ENCODE measurements at regions not wholly inside any gene's neighbourhood (a gene's known extent, or its start where the extent isn't known, plus 50 kb on each side); places are given as distances from the start of the nearest gene placed in this dataset.

DNA sequence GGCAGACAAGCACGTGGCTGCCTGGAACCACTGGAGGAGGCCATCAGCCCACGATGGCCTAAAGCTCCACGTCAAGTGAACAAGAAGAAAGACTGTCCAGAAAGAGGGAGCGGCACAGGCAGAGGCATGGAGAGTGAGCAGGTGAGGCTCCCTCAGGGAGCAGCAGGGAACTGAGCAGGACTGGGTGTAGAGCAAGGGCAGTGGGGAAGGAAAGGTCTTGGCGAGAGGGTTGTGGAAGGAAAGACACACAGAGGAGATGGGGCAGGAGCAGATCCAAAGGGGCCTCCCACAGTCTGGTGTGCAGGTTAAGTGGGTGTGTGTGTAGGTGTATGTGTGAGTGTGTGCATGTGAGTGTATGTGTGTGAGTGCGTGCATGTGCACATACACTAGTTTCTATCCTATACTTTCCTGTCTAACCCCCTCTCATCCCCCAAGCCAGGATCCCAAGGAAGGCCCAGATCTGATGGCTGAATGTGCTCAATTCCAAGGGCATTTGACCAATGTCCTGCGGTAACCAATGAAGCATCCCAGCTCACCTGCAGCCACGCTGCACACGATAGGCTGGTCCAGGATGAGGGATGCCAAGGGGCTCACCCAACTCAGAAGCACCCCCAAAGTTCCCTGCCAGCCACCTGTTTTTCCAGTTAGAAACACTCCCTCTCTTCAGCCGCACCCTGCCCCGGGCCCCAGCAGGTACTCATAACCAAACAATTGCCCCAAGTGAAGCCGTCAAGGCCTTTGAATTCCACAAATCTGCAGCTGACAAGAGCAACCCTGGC is 262.5 kb upstream of the RAB6C start:
- H3K9me3 ChIP-seq (ENCODE audit: control extremely low read depth in 1 of 5, control insufficient read depth in 4 of 5, insufficient read depth in 2 of 5, low read depth in 1 of 5, low read length in 4 of 5): peaks cover 0 to 1% (median 0%) of the 10 kb centered on the region in 5 experiments
- ChIA-PET CTCF (no interaction called here), POLR2A (no interaction called here)
- no peak for DNase-seq
- peaks cover 0 to 6% (median 0%) of the 10 kb centered on the region in 5 experiments for H3K27me3 ChIP-seq (replicated peaks in 2 of 5; ENCODE audit: control insufficient read depth in 4 of 5, insufficient read depth in 5 of 5, low read length in 4 of 5)
- H3K4me3 ChIP-seq (ENCODE audit: control insufficient read depth in 1 of 7, extremely low read depth in 1 of 7, insufficient read depth in 4 of 7, low read depth in 2 of 7, low read length in 6 of 7): no peak overlapping the region
- WGBS (ENCODE audit: insufficient coverage): 98% methylated on average over 10 of the region's 12 CpGs
- no peak overlapping the region for H3K27ac ChIP-seq (ENCODE audit: insufficient read depth in 1 of 2, low read depth in 1 of 2, low read length in 2 of 2, poor library complexity in 1 of 2, severe bottlenecking in 2 of 2)
- peaks cover 0 to 2% (median under 1%) of the 10 kb centered on the region in 4 experiments for H3K4me1 ChIP-seq (ENCODE audit: control extremely low read depth in 1 of 4, control insufficient read depth in 4 of 4, insufficient read depth in 4 of 4, low read length in 3 of 4)
- no peaks in the 10 kb centered on the region for H3K36me3 ChIP-seq (ENCODE audit: control insufficient read depth in 4 of 4, insufficient read depth in 4 of 4, low read length in 3 of 4)

DNA sequence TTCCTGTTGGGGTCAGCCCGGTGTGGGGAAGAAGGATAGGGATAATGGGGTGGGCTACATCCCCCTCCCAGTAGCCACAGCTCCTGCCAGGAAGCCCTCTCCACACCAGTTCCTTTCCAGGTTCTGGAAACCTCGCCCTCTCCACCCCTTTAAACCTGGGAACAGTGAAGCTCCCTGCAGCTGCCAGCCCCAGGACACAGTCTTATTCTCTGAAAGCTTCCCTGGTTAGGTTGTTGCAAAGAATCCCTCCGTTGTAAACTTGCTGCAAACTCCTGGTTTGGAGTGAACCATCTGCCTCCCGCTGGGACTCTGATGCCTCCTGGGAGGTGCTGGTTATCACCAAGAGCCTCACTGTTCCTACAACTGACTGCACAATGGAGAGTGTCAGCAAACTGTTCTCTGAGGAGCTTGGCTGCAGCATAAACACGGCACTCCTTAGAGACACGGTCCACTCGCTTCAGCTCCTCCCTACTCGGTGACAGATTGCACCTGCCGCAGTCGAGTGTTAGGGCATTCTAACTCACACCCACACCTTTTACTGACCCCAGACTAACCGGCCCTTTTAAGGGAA is 261.8 kb upstream of the RAB6C start:
- WGBS (ENCODE audit: insufficient coverage): 89% methylated on average over 10 of the region's 11 CpGs
- POLR2A ChIA-PET: no interaction called here

DNA sequence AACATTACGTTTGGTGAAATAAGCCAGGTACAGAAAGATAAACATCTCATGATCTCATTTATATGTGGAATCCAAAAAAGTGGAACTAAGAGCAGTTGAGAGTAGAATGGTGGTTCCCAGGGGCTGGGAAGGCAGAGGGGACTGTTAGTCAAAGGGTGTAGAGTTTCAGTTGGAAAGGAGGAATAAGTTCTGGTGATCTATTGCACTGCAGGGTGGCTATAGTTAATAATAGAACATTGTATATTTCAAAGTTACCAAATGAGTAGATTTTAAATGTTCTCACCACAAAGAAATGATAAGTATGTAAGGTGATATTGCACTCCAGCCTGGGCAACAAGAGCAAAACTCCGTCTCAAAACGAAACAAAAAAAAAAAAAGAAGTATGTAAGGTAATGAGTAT is 260.1 kb upstream of the RAB6C start:
- peaks cover 0 to 1% (median 0%) of the 10 kb centered on the region in 5 experiments for H3K9me3 ChIP-seq (ENCODE audit: control extremely low read depth in 1 of 5, control insufficient read depth in 4 of 5, insufficient read depth in 2 of 5, low read depth in 1 of 5, low read length in 4 of 5)
- CTCF ChIA-PET: no interaction called here
- 83% methylated on average over 1 of the region's 3 CpGs for WGBS (ENCODE audit: insufficient coverage)

More for the DNA sequence above, 261.8 kb upstream of the RAB6C start:
- CTCF ChIA-PET: no interaction called here
- no peak overlapping the region for H3K4me3 ChIP-seq (ENCODE audit: control insufficient read depth in 1 of 7, extremely low read depth in 1 of 7, insufficient read depth in 4 of 7, low read depth in 2 of 7, low read length in 6 of 7)
- peaks cover 0 to 5% (median 1%) of the 10 kb centered on the region in 4 experiments for H3K4me1 ChIP-seq (ENCODE audit: control extremely low read depth in 1 of 4, control insufficient read depth in 4 of 4, insufficient read depth in 4 of 4, low read length in 3 of 4)
- no peaks in the 10 kb centered on the region for H3K36me3 ChIP-seq (ENCODE audit: control insufficient read depth in 4 of 4, insufficient read depth in 4 of 4, low read length in 3 of 4)
- DNase-seq: no peak
- H3K9me3 ChIP-seq (ENCODE audit: control extremely low read depth in 1 of 5, control insufficient read depth in 4 of 5, insufficient read depth in 2 of 5, low read depth in 1 of 5, low read length in 4 of 5): peaks cover 0 to 1% (median 0%) of the 10 kb centered on the region in 5 experiments
- peaks cover 0 to 6% (median 0%) of the 10 kb centered on the region in 5 experiments for H3K27me3 ChIP-seq (replicated peaks in 2 of 5; ENCODE audit: control insufficient read depth in 4 of 5, insufficient read depth in 5 of 5, low read length in 4 of 5)
- no peak overlapping the region for H3K27ac ChIP-seq (ENCODE audit: insufficient read depth in 1 of 2, low read depth in 1 of 2, low read length in 2 of 2, poor library complexity in 1 of 2, severe bottlenecking in 2 of 2)

DNA sequence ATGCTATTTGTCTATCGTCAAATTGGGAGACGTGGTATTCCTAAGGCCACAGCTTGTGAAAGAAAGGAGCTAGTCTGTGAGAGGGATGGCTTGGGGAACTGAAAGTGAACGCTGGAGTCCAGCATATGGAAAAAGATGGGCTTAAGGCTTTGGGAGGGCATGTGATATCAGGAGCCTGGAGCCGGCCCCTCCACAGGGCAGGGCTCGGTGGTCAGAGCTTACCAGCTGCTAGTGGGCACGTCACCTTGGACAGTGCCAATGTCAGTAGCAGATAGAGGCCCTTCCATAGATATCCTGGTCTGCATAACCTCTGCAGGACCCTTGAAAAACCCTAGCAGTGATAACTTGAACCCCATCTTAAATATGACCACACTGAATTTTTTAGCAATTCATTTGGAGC is 259.1 kb upstream of the RAB6C start:
- Histone ChIP-seq H3K4me3 (ENCODE audit: control insufficient read depth in 1 of 7, extremely low read depth in 1 of 7, insufficient read depth in 4 of 7, low read depth in 2 of 7, low read length in 6 of 7) (no peak overlapping the region), H3K27me3 (replicated peaks in 2 of 5; ENCODE audit: control insufficient read depth in 4 of 5, insufficient read depth in 5 of 5, low read length in 4 of 5) (peaks cover 0 to 6% (median 0%) of the 10 kb centered on the region in 5 experiments), H3K9me3 (ENCODE audit: control extremely low read depth in 1 of 5, control insufficient read depth in 4 of 5, insufficient read depth in 2 of 5, low read depth in 1 of 5, low read length in 4 of 5) (peaks cover 0 to 1% (median 0%) of the 10 kb centered on the region in 5 experiments), H3K4me1 (ENCODE audit: control extremely low read depth in 1 of 4, control insufficient read depth in 4 of 4, insufficient read depth in 4 of 4, low read length in 3 of 4) (peaks cover 0 to 5% (median 1%) of the 10 kb centered on the region in 4 experiments), H3K36me3 (ENCODE audit: control insufficient read depth in 4 of 4, insufficient read depth in 4 of 4, low read length in 3 of 4) (no peaks in the 10 kb centered on the region), H3K27ac (ENCODE audit: insufficient read depth in 1 of 2, low read depth in 1 of 2, low read length in 2 of 2, poor library complexity in 1 of 2, severe bottlenecking in 2 of 2) (no peak overlapping the region)
- no peak for DNase-seq
- WGBS (ENCODE audit: insufficient coverage): 96% methylated on average over 6 of the region's 6 CpGs
- ChIA-PET POLR2A (no interaction called here), CTCF (no interaction called here)

More for the DNA sequence above, 260.1 kb upstream of the RAB6C start:
- Histone ChIP-seq H3K4me3 (ENCODE audit: control insufficient read depth in 1 of 7, extremely low read depth in 1 of 7, insufficient read depth in 4 of 7, low read depth in 2 of 7, low read length in 6 of 7) (no peak overlapping the region), H3K27me3 (replicated peaks in 2 of 5; ENCODE audit: control insufficient read depth in 4 of 5, insufficient read depth in 5 of 5, low read length in 4 of 5) (peaks cover 0 to 6% (median 0%) of the 10 kb centered on the region in 5 experiments), H3K36me3 (ENCODE audit: control insufficient read depth in 4 of 4, insufficient read depth in 4 of 4, low read length in 3 of 4) (no peaks in the 10 kb centered on the region), H3K27ac (ENCODE audit: insufficient read depth in 1 of 2, low read depth in 1 of 2, low read length in 2 of 2, poor library complexity in 1 of 2, severe bottlenecking in 2 of 2) (no peak overlapping the region), H3K4me1 (ENCODE audit: control extremely low read depth in 1 of 4, control insufficient read depth in 4 of 4, insufficient read depth in 4 of 4, low read length in 3 of 4) (peaks cover 0 to 5% (median 1%) of the 10 kb centered on the region in 4 experiments)
- no peak for DNase-seq
- POLR2A ChIA-PET: no interaction called here

DNA sequence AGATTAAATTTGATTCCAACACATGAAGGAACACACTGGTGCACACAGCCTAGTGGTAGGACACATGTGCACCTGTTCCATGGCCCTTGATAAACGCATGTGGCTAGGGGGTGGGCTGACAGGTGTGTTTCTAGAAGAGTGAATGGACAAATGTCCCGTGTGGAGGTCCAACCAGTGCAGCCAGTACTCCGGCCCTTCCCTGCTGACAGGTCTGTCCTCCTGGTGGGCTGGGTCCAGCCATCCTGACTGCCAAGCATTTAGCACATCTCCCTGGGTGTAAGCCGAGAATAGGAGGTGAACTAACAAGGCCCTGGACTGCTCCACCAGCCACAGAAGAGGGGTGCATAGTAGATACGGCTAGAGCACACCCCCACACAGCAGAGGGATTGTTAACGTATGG is 258.7 kb upstream of the RAB6C start:
- H3K4me3 ChIP-seq (ENCODE audit: control insufficient read depth in 1 of 7, extremely low read depth in 1 of 7, insufficient read depth in 4 of 7, low read depth in 2 of 7, low read length in 6 of 7): no peak overlapping the region
- peaks cover 0 to 6% (median 0%) of the 10 kb centered on the region in 5 experiments for H3K27me3 ChIP-seq (replicated peaks in 2 of 5; ENCODE audit: control insufficient read depth in 4 of 5, insufficient read depth in 5 of 5, low read length in 4 of 5)
- no peak overlapping the region for H3K27ac ChIP-seq (ENCODE audit: insufficient read depth in 1 of 2, low read depth in 1 of 2, low read length in 2 of 2, poor library complexity in 1 of 2, severe bottlenecking in 2 of 2)
- H3K36me3 ChIP-seq (ENCODE audit: control insufficient read depth in 4 of 4, insufficient read depth in 4 of 4, low read length in 3 of 4): no peaks in the 10 kb centered on the region
- ChIA-PET CTCF (no interaction called here), POLR2A (no interaction called here)
- H3K9me3 ChIP-seq (ENCODE audit: control extremely low read depth in 1 of 5, control insufficient read depth in 4 of 5, insufficient read depth in 2 of 5, low read depth in 1 of 5, low read length in 4 of 5): peaks cover 0 to 1% (median 0%) of the 10 kb centered on the region in 5 experiments
- no peak for DNase-seq
- WGBS (ENCODE audit: insufficient coverage): 100% methylated on average over 3 of the region's 6 CpGs
- peaks cover 0 to 5% (median 1%) of the 10 kb centered on the region in 4 experiments for H3K4me1 ChIP-seq (ENCODE audit: control extremely low read depth in 1 of 4, control insufficient read depth in 4 of 4, insufficient read depth in 4 of 4, low read length in 3 of 4)

DNA sequence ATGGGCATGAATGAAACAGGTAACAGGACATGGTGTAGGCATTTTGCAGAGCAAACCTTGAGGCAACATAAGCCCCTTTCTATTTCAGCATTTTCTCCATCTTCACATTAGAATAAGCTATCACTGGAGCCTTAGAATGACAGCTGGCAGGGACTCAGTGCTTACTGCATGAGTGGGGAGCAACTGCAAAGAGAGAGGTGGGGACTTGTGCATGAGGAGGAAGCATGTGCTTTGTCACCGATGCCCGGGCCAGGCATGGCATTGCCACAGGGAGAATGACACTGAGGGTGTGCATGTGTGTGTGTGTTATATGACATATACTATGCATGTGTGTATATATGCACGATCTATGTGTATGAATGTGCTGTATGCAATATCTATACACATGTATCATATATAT is 258.2 kb upstream of the RAB6C start:
- POLR2A ChIA-PET: no interaction called here
- 70% methylated on average over 2 of the region's 3 CpGs for WGBS (ENCODE audit: insufficient coverage)
- Histone ChIP-seq H3K4me1 (ENCODE audit: control extremely low read depth in 1 of 4, control insufficient read depth in 4 of 4, insufficient read depth in 4 of 4, low read length in 3 of 4) (peaks cover 0 to 5% (median 1%) of the 10 kb centered on the region in 4 experiments), H3K36me3 (ENCODE audit: control insufficient read depth in 4 of 4, insufficient read depth in 4 of 4, low read length in 3 of 4) (no peaks in the 10 kb centered on the region), H3K4me3 (ENCODE audit: control insufficient read depth in 1 of 7, extremely low read depth in 1 of 7, insufficient read depth in 4 of 7, low read depth in 2 of 7, low read length in 6 of 7) (no peak overlapping the region), H3K27ac (ENCODE audit: insufficient read depth in 1 of 2, low read depth in 1 of 2, low read length in 2 of 2, poor library complexity in 1 of 2, severe bottlenecking in 2 of 2) (no peak overlapping the region), H3K27me3 (replicated peaks in 2 of 5; ENCODE audit: control insufficient read depth in 4 of 5, insufficient read depth in 5 of 5, low read length in 4 of 5) (peaks cover 0 to 6% (median 0%) of the 10 kb centered on the region in 5 experiments), H3K9me3 (ENCODE audit: control extremely low read depth in 1 of 5, control insufficient read depth in 4 of 5, insufficient read depth in 2 of 5, low read depth in 1 of 5, low read length in 4 of 5) (peaks cover 0 to 1% (median 0%) of the 10 kb centered on the region in 5 experiments)
- no peak for DNase-seq
- CTCF ChIA-PET: no interaction called here

DNA sequence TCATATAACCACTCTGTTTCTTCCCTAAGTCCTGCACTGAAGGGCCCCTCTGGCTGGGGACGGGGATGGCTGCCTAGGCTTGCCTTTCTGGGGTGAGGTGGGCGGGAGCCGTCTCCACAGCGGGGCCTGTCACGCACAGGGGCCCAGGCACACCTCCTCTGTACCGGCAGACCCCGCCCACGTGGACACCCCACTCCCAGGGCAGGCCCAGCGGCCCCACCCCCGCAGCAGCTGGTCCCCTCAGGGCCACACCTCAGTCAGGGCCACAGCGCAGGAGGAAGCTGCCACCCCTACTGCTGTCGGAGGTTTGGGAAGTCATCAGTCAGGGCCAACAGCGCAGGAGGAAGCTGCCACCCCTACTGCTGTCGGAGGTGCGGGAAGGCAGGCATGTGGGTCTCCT is 257.6 kb upstream of the RAB6C start:
- peak in 2 of 3 donors; percentile 10 to 31 for DNase-seq
- POLR2A ChIA-PET: no interaction called here
- peaks cover 0 to 5% (median 1%) of the 10 kb centered on the region in 4 experiments for H3K4me1 ChIP-seq (ENCODE audit: control extremely low read depth in 1 of 4, control insufficient read depth in 4 of 4, insufficient read depth in 4 of 4, low read length in 3 of 4)
- no peaks in the 10 kb centered on the region for H3K36me3 ChIP-seq (ENCODE audit: control insufficient read depth in 4 of 4, insufficient read depth in 4 of 4, low read length in 3 of 4)
- no peak overlapping the region for H3K27ac ChIP-seq (ENCODE audit: insufficient read depth in 1 of 2, low read depth in 1 of 2, low read length in 2 of 2, poor library complexity in 1 of 2, severe bottlenecking in 2 of 2)
- H3K27me3 ChIP-seq (replicated peaks in 2 of 5; ENCODE audit: control insufficient read depth in 4 of 5, insufficient read depth in 5 of 5, low read length in 4 of 5): peaks cover 0 to 6% (median 0%) of the 10 kb centered on the region in 5 experiments
- CTCF ChIA-PET: no interaction called here
- WGBS (ENCODE audit: insufficient coverage): 17% methylated on average over 10 of the region's 15 CpGs
- H3K4me3 ChIP-seq (ENCODE audit: control insufficient read depth in 1 of 7, extremely low read depth in 1 of 7, insufficient read depth in 4 of 7, low read depth in 2 of 7, low read length in 6 of 7): peak overlapping the region in 1 of 7 experiments; percentile 27
- peaks cover 0 to 1% (median 0%) of the 10 kb centered on the region in 5 experiments for H3K9me3 ChIP-seq (ENCODE audit: control extremely low read depth in 1 of 5, control insufficient read depth in 4 of 5, insufficient read depth in 2 of 5, low read depth in 1 of 5, low read length in 4 of 5)
